DMS 273 (cell line): ENCODE measurements at regions not wholly inside any gene's neighbourhood (a gene's known extent, or its start where the extent isn't known, plus 50 kb on each side); places are given as distances from the start of the nearest gene placed in this dataset.
"Not testable (repeated sequence)": the region's sequence is repeated elsewhere in the genome, so short reads cannot be mapped to it uniquely, and the experiment has no call there.

Experiments used
- DNase-seq: peaks from one replicate; lab custom pipeline; 2025; ENCODE audit not compliant: unreplicated experiment; lab: John Stamatoyannopoulos, UW

DNA sequence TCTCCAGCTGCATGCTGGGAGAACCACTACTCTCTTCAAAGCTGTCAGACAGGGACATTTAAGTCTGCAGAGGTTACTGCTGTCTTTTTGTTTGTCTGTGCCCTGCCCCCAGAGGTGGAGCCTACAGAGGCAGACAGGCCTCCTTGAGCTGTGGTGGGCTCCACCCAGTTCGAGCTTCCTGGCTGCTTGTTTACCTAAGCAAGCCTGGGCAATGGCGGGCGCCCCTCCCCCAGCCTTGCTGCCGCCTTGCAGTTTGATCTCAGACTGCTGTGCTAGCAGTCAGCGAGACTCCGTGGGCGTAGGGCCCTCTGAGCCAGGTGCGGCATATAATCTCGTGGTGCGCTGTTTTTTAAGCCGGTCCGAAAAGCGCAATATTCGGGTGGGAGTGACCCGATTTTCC, 215.0 kb downstream of the STIM2 start:
- not testable (repeated sequence) for DNase-seq

DNA sequence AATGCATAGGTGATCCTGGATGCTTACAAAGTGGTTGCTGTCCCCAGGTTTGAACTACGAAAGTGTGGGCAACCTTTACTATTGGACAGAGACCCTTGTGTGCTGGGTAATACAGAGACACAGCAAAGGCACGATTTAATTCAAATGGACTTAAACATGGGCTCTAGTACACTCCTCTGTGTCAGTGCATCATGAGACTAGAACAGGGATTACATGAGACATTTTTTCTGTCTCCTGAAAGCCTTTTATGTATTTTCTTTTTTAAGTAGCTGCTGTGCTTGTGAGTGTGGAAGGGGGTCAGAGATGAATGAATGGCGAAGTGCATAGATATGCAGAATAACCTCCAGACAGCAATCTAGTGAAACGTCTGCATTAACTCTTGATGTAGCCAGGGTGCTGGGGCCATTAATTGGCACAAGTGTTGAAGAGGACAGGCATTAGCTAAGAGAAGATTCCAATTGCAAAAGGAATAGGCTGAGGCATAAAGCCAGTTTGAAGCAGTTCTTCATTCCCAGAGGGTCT, 218.4 kb downstream of the STIM2 start:
- DNase-seq, result no peak

DNA sequence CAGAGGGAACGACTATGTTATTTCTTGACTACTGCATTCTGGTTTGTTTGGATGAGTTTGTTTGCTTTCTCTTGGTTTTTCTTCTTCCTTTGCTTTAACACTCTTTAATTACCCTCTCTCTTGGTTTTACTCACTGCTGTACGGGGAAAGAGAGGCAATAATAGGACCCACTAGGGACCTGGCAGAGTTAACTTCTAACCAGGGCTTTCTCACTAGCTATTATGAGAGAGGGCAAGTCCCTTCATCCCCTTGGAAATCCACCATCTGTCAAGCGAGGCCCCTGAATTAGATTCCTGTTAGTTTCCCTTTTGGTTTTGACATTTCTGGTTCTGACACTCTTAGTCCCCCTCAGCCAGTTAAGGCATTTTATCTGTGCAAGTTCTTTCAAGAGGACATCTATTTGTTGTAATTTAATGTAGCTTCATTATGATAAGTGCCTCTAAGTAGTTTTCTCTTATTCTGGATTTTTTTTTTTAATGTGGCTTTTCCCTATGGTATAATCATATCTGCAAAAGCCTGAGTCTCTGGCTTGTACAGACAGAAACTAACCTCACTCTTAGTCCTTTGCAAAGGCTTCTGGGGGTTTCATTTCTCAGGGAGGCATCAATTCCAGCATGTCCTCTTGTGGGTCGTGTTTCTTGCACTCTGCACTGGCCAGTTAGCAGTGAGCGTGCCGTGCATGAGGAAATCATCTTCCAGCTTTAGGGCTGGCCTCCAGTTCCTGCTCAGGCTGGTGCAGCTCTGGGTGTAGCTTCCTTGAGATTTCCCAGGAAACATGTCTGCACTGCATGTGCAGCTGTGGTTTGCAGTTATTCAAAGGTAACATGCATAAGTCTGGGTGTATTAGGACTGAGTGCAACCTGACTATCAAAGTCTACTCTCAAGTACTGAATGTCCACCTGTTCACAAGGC, 221.3 kb downstream of the STIM2 start:
- DNase-seq, result no peak

- no peak for DNase-seq
Measured at GRCh38 chr4:27082776-27083175, 222.1 kb downstream of the STIM2 start.

DNA sequence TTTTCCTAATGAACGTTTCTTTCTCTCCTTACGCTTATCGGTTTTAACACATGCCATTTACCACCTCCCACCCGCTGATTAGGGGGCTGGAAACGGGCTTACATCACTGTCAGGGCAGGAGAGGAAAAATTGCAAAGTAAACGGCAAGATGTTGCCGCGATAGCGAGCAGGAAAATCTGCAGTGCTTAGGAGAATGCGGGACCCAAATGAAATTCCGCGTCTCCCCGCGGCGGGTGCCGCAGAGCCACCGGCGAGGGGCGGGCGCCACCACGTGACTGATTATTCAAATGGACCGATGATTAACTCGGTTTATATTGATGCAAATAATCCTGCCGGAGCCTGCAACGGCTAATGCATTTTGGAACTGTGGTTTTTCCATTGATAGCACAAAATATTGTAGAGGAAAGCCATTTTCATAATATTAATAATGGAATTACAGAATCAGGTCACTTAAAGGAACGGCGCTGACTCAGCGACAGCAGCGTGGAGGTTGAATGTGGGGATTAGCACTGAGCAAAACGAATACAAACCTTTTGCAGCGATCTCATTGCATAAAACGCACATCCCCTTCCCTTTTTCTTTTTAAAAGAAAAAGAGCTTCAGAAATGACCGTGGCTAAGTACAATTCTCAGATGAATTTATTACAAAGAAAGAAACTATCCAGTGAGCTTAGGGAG, 224.2 kb downstream of the STIM2 start:
- DNase-seq, result peak; percentile 55

DNA sequence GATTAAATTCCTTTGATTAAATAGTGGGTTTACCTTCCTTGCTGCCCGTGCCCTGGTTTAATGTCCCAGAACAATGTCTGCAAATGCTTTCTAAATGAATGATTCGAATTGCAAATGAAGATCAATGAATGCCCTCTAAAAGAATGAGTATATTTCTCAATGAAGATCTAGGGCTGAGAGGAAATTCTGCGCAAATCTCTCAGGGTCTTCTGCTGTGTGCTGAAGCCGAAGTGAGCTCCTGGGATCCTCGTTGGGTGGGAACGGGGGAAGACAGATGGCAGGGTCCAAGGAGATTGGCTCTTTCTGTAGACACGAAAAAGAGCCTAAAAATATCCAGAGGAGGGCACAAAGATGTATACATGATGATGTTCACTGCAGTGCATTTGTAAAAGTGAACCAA, 224.8 kb downstream of the STIM2 start:
- no peak for DNase-seq

GRCh38 chr4:27087306-27088045, 226.8 kb downstream of the STIM2 start:
- DNase-seq, result no peak

GRCh38 chr4:27088491-27088890, 227.8 kb downstream of the STIM2 start:
- DNase-seq, result no peak

GRCh38 chr4:27089186-27089585, 228.5 kb downstream of the STIM2 start:
- no peak for DNase-seq

DNA sequence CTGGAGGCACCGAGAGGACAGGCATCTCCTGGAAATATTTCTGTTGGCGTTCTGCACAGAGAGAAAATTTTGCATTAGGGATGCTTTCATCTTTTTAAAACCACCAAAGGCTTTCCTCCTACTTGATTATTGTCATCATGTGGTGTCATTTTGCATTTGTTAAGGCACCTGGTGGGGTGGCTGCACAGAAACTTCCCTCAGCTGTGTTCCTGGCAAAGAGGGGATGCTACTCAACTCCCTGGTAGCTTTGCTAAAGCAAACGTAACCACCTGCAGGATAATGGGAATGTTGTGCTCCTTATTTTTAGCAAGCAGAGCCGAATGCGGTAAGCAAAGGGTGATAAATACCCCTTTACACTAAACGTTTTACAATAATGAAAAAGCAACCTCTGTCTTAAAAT, 229.8 kb downstream of the STIM2 start:
- no peak for DNase-seq

- no peak for DNase-seq
Measured at GRCh38 chr4:27094224-27094623, 233.6 kb downstream of the STIM2 start.

DNA sequence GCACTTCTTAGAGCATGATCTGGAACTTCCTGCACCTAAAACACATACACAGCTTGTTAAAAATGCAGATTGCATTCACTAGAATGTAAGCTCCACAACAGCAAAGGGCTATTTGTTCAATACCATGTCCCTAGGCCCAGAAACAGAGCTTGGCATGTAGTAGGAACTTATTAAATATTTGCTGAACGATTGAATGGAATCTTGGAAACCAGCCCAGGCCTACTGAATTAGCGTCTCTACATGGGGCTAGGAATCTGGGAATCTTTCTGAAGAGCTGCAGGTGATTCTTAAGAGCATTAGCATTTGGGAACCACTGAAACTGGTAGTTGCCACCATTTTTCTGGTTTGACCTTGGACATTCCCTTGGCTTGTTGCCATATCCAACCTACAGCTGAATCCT, 234.1 kb downstream of the STIM2 start:
- DNase-seq, result no peak

DNA sequence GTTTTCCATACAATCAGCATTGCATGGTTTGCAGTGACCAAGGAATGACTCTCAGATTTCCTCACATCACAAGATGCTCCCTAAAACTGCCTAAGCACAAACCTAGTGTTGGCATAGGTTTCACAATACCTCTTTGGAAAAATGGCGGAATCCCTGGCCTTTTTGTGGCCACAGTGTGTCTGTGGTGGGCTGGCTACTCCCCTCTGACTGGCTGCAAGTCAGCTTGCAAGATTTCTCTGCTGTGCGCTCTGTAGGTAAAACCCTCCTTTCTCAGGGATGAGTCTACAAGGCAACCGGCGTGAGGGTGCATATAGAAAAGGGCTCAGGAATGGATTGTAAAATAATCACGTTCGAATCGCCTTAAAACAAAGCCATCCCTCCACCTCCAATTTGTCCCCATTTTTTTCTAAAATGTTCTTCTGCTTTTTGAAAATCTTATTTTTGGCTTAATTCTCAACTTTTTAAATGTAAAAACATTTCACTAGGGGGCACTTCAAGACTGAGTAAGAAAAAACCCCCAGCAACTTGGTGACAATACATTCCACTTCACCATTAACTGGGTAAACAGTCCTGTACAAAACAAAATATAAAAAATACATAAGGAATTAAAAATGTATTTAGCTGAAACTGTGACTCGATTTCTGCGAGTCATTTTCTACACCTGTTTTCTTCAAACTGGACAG, 235.6 kb downstream of the STIM2 start:
- DNase-seq, result no peak

DNA sequence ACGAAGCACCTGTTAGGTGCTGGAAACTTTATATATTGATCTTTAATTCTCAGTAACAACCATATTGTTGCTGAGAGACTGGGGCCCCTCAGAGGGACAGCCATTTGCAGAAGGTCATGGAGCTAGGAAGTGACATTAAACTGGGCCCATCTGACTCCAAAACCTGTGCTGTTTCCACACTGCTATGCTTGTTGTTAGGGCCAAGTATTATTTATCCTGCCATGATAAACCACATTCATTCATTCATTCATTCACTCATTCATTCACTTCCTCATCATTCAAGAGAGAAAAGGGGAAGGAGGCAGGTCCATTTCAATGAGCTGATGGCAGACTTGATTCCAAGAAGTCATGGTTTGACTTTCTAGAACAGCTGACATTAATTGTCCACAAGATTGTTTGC, 237.4 kb downstream of the STIM2 start:
- no peak for DNase-seq

- DNase-seq, result no peak
Measured at GRCh38 chr4:27100713-27101112, 240.1 kb downstream of the STIM2 start.

DNA sequence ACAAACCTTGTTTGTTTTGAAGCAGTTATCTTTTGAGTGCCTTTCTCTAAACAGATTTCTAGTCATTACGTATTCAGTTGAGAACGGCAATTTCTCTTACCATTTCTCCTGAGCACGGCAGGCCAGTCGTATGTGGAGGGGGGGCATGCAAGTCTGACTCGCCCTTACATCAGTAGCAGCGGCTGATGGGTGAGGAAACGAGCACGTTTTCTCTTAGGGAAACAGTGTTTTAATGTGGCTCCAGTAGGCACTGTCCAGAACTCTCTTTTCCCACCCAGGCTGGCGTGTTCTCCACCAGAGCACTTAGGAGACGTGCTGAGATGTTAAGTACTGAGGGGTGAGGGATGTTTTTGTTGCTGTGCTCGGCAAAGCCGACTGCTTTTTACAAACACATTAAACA, 240.5 kb downstream of the STIM2 start:
- no peak for DNase-seq

DNA sequence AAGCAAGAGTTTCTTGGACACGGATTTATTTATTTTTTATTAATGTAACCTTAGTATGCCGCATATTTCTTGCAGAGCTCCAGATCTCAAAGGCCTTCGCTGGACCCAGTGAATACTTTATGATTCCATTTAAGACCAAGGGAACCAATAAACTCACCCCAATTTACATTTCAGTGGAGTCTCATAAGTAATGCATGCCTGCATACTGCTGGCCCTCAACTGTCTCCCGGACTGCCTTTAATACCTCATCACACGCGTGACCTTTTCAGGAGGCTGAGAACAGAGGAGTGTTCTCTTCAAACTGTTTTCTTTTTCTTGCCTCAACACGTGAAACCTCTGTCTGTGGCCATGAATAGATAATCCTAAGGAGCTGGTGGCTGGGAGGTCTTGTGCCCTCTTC, 240.9 kb downstream of the STIM2 start:
- DNase-seq, result no peak

DNA sequence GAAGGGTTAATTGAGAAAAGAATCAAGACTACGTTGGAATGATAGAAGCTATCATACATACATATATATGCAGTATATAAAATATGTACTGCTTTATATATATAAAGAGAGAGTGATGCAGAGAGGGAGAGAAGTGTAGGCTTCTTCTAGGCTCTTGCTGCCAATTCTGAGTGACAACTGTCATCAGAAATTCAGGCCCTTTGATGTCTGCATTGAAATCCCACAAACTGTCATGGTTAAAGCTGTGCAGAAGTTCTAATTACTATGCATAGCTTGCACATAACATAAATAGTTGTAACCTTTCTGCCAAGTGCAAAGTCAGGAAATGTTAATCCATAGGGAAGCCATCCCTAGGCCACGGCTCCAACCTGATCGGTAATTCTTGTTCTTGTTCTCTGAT, 251.0 kb downstream of the STIM2 start:
- DNase-seq, result no peak

DNA sequence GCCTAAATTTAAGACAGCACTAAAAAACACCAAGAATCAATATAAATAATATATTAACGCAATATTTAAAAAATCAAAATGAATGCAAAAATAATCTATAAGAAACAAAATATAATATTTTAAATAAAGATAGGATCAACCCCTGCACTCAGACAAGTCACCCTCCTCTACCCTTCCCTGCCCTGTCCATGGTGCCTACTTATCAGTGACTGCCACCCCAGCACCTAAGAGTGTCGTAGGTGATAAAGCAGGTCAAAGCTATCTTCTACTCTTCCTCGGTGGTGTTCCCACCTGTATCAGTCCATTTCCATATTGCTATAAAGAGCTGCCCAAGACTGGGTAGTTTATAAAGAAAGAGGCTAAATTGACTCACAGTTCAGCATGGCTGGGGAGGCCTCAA, 251.9 kb downstream of the STIM2 start:
- DNase-seq, result no peak

- no peak for DNase-seq
Measured at GRCh38 chr4:27115221-27115620, 254.6 kb downstream of the STIM2 start.

DNA sequence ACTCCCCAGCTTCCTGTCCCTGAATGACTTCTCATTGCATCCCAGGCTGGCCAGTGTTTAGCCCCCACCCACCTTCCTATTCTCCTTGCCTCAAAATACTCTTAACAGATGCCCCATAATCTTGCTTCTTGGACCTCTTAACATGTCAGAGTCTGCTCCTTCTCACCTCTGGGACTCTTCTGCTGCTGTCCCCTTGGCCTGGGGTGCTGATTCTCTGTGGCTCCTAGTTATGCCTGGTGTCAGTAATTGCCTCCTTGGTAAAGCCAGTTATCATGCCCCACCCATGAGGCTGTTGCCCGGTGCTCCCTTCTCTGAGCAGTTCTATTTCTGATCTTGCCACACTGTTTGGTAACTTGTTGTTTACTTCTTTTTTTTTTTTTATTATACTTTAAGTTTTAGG, 256.8 kb downstream of the STIM2 start:
- DNase-seq, result no peak
